Activated naive CD8-positive, alpha-beta T cell treated with anti-CD3 and anti-CD28 coated beads, Interleukin-2, amount 50 U/mL, for 24 hours (primary cell): ENCODE measurements at regions not wholly inside any gene's neighbourhood (a gene's known extent, or its start where the extent isn't known, plus 50 kb on each side); places are given as distances from the start of the nearest gene placed in this dataset.

ENCODE experiments used
- ATAC-seq: fragments of 150-1000 bp; cut with Tn5 transposase; one replicate; pipeline ENCODE4 v1.10.0; 2021
- DNase-seq: peaks from one replicate; pipeline ENCODE4 v3.0.0; 2021
- H3K27ac Mint-ChIP-seq: one replicate; pipeline ENCODE4 v1.8.0; 2021; ENCODE audit warnings: mild to moderate bottlenecking, mixed read lengths
- H3K27me3 Mint-ChIP-seq: one replicate; pipeline ENCODE4 v1.8.0; 2021; ENCODE audit warnings: mixed read lengths
- H3K36me3 Mint-ChIP-seq: one replicate; pipeline ENCODE4 v1.8.0; 2021; ENCODE audit warnings: low read depth, mixed read lengths
- H3K4me1 Mint-ChIP-seq: one replicate; pipeline ENCODE4 v1.8.0; 2021; ENCODE audit warnings: mixed read lengths
- H3K4me3 Mint-ChIP-seq: one replicate; pipeline ENCODE4 v1.8.0; 2021; ENCODE audit warnings: mild to moderate bottlenecking, moderate library complexity, mixed read lengths
- H3K9me3 Mint-ChIP-seq: one replicate; pipeline ENCODE4 v1.8.0; 2021; ENCODE audit warnings: mixed read lengths

- Mint-ChIP-seq H3K27me3 (no peaks in the 10 kb centered on the region), H3K4me3 (no peak overlapping the region), H3K27ac (no peak overlapping the region), H3K4me1 (no peaks in the 10 kb centered on the region), H3K36me3 (no peaks in the 10 kb centered on the region), H3K9me3 (peaks cover 8% of the 10 kb centered on the region)
- ATAC-seq (no peak), DNase-seq (no peak)
These were observed 217.8 kb upstream of the NXPH2 start for GRCh38 chr2:138997856-138998517.

- Mint-ChIP-seq H3K4me1 (no peaks in the 10 kb centered on the region), H3K9me3 (peaks cover 9% of the 10 kb centered on the region), H3K27me3 (no peaks in the 10 kb centered on the region), H3K4me3 (no peak overlapping the region), H3K36me3 (no peaks in the 10 kb centered on the region), H3K27ac (no peak overlapping the region)
- ATAC-seq (no peak), DNase-seq (no peak)
These were observed 217.2 kb upstream of the NXPH2 start for GRCh38 chr2:138997346-138997745.

GRCh38 chr2:138994502-138994901 is 214.3 kb upstream of the NXPH2 start:
- DNase-seq (no peak), ATAC-seq (no peak)
- Mint-ChIP-seq H3K4me1 (no peaks in the 10 kb centered on the region), H3K27me3 (no peaks in the 10 kb centered on the region), H3K27ac (no peak overlapping the region), H3K9me3 (peaks cover 5% of the 10 kb centered on the region), H3K36me3 (no peaks in the 10 kb centered on the region), H3K4me3 (no peak overlapping the region)

- Mint-ChIP-seq H3K4me1 (no peaks in the 10 kb centered on the region), H3K27me3 (no peaks in the 10 kb centered on the region), H3K4me3 (no peak overlapping the region), H3K27ac (no peak overlapping the region), H3K9me3 (peaks cover 5% of the 10 kb centered on the region), H3K36me3 (no peaks in the 10 kb centered on the region)
- ATAC-seq (no peak), DNase-seq (no peak)
These were observed 205.7 kb upstream of the NXPH2 start for GRCh38 chr2:138985881-138986280.

- H3K4me1 Mint-ChIP-seq, result no peaks in the 10 kb centered on the region
- no peaks in the 10 kb centered on the region for H3K36me3 Mint-ChIP-seq
- ATAC-seq, result no peak
- H3K27me3 Mint-ChIP-seq, result no peaks in the 10 kb centered on the region
- peaks cover 11% of the 10 kb centered on the region for H3K9me3 Mint-ChIP-seq
- no peak overlapping the region for H3K4me3 Mint-ChIP-seq
- no peak for DNase-seq
- H3K27ac Mint-ChIP-seq, result no peak overlapping the region
These were observed 199.1 kb upstream of the NXPH2 start for GRCh38 chr2:138979131-138979785.

GRCh38 chr2:138974651-138975050 is 194.5 kb upstream of the NXPH2 start:
- H3K27ac Mint-ChIP-seq, result no peak overlapping the region
- DNase-seq (no peak), ATAC-seq (no peak)
- H3K9me3 Mint-ChIP-seq, result peaks cover 5% of the 10 kb centered on the region
- H3K36me3 Mint-ChIP-seq, result no peaks in the 10 kb centered on the region
- no peaks in the 10 kb centered on the region for H3K27me3 Mint-ChIP-seq
- H3K4me1 Mint-ChIP-seq, result no peaks in the 10 kb centered on the region
- no peak overlapping the region for H3K4me3 Mint-ChIP-seq

GRCh38 chr2:138964418-138964817 is 184.2 kb upstream of the NXPH2 start:
- Mint-ChIP-seq H3K4me3 (no peak overlapping the region), H3K27ac (no peak overlapping the region)
- no peak for ATAC-seq

GRCh38 chr2:138962686-138963085 is 182.5 kb upstream of the NXPH2 start:
- DNase-seq (no peak), ATAC-seq (no peak)
- H3K4me1 Mint-ChIP-seq, result no peaks in the 10 kb centered on the region
- no peak overlapping the region for H3K27ac Mint-ChIP-seq
- H3K36me3 Mint-ChIP-seq, result no peaks in the 10 kb centered on the region
- H3K9me3 Mint-ChIP-seq, result peaks cover 5% of the 10 kb centered on the region
- no peak overlapping the region for H3K4me3 Mint-ChIP-seq
- H3K27me3 Mint-ChIP-seq, result no peaks in the 10 kb centered on the region

More at GRCh38 chr2:138964418-138964817, 184.2 kb upstream of the NXPH2 start:
- Mint-ChIP-seq H3K27me3 (no peaks in the 10 kb centered on the region), H3K36me3 (no peaks in the 10 kb centered on the region), H3K9me3 (no peaks in the 10 kb centered on the region), H3K4me1 (no peaks in the 10 kb centered on the region)
- DNase-seq, result no peak

GRCh38 chr2:138960191-138960590 is 180.0 kb upstream of the NXPH2 start:
- peaks cover 5% of the 10 kb centered on the region for H3K9me3 Mint-ChIP-seq
- DNase-seq (no peak), ATAC-seq (no peak)
- H3K27me3 Mint-ChIP-seq, result no peaks in the 10 kb centered on the region
- H3K4me1 Mint-ChIP-seq, result no peaks in the 10 kb centered on the region
- no peak overlapping the region for H3K4me3 Mint-ChIP-seq
- no peaks in the 10 kb centered on the region for H3K36me3 Mint-ChIP-seq
- H3K27ac Mint-ChIP-seq, result no peak overlapping the region

- H3K27me3 Mint-ChIP-seq, result no peaks in the 10 kb centered on the region
- DNase-seq, result no peak
- H3K4me3 Mint-ChIP-seq, result no peak overlapping the region
- peaks cover 5% of the 10 kb centered on the region for H3K9me3 Mint-ChIP-seq
- H3K36me3 Mint-ChIP-seq, result no peaks in the 10 kb centered on the region
- no peak for ATAC-seq
- H3K4me1 Mint-ChIP-seq, result no peaks in the 10 kb centered on the region
- H3K27ac Mint-ChIP-seq, result no peak overlapping the region
These were observed 178.8 kb upstream of the NXPH2 start for GRCh38 chr2:138959031-138959430.

GRCh38 chr2:138956116-138956515 is 175.9 kb upstream of the NXPH2 start:
- no peak overlapping the region for H3K27ac Mint-ChIP-seq
- H3K9me3 Mint-ChIP-seq, result peaks cover 9% of the 10 kb centered on the region
- H3K4me1 Mint-ChIP-seq, result no peaks in the 10 kb centered on the region
- H3K36me3 Mint-ChIP-seq, result no peaks in the 10 kb centered on the region
- no peaks in the 10 kb centered on the region for H3K27me3 Mint-ChIP-seq
- ATAC-seq (no peak), DNase-seq (no peak)
- no peak overlapping the region for H3K4me3 Mint-ChIP-seq

GRCh38 chr2:138950486-138950885 is 170.3 kb upstream of the NXPH2 start:
- H3K4me1 Mint-ChIP-seq, result no peaks in the 10 kb centered on the region
- no peak overlapping the region for H3K27ac Mint-ChIP-seq
- H3K27me3 Mint-ChIP-seq, result no peaks in the 10 kb centered on the region
- peaks cover 4% of the 10 kb centered on the region for H3K9me3 Mint-ChIP-seq
- H3K36me3 Mint-ChIP-seq, result no peaks in the 10 kb centered on the region
- H3K4me3 Mint-ChIP-seq, result no peak overlapping the region
- ATAC-seq (no peak), DNase-seq (no peak)

- ATAC-seq (no peak), DNase-seq (no peak)
- Mint-ChIP-seq H3K9me3 (peaks cover 4% of the 10 kb centered on the region), H3K4me3 (no peak overlapping the region), H3K36me3 (no peaks in the 10 kb centered on the region), H3K27ac (no peak overlapping the region), H3K27me3 (no peaks in the 10 kb centered on the region), H3K4me1 (no peaks in the 10 kb centered on the region)
These were observed 169.3 kb upstream of the NXPH2 start for GRCh38 chr2:138949517-138949916.

- Mint-ChIP-seq H3K36me3 (no peaks in the 10 kb centered on the region), H3K9me3 (no peaks in the 10 kb centered on the region), H3K4me1 (no peaks in the 10 kb centered on the region), H3K27me3 (no peaks in the 10 kb centered on the region), H3K4me3 (no peak overlapping the region), H3K27ac (no peak overlapping the region)
- ATAC-seq (no peak), DNase-seq (no peak)
These were observed 167.9 kb upstream of the NXPH2 start for GRCh38 chr2:138948070-138948539.

- no peak for ATAC-seq
- H3K9me3 Mint-ChIP-seq, result peaks cover 11% of the 10 kb centered on the region
- H3K27me3 Mint-ChIP-seq, result no peaks in the 10 kb centered on the region
- H3K27ac Mint-ChIP-seq, result no peak overlapping the region
- H3K4me1 Mint-ChIP-seq, result no peaks in the 10 kb centered on the region
- H3K36me3 Mint-ChIP-seq, result no peaks in the 10 kb centered on the region
- no peak overlapping the region for H3K4me3 Mint-ChIP-seq
- no peak for DNase-seq
These were observed 163.3 kb upstream of the NXPH2 start for GRCh38 chr2:138943470-138943869.
